ENCODE measurements at regions not wholly inside any gene's neighbourhood (a gene's known extent, or its start where the extent isn't known, plus 50 kb on each side); places are given as distances from the start of the nearest gene placed in this dataset.

GRCh38 chr5:90279091-90279490, 130.5 kb downstream of the CETN3 start:
- TF ChIP-seq CTCF (IDR thresholded peaks at IDR 0.05) (no peak), POLR2A (IDR thresholded peaks at IDR 0.05) (no peak), POLR2AphosphoS5 (IDR thresholded peaks at IDR 0.05) (no peak), EP300 (IDR thresholded peaks at IDR 0.05) (no peak)
